ENCODE measurements at regions not wholly inside any gene's neighbourhood (a gene's known extent, or its start where the extent isn't known, plus 50 kb on each side); places are given as distances from the start of the nearest gene placed in this dataset.
A peak's percentile ranks its signal among the peaks of the same experiment; 100 is the strongest.
"Not testable (repeated sequence)": the region's sequence is repeated elsewhere in the genome, so short reads cannot be mapped to it uniquely, and the experiment has no call there.

DNA sequence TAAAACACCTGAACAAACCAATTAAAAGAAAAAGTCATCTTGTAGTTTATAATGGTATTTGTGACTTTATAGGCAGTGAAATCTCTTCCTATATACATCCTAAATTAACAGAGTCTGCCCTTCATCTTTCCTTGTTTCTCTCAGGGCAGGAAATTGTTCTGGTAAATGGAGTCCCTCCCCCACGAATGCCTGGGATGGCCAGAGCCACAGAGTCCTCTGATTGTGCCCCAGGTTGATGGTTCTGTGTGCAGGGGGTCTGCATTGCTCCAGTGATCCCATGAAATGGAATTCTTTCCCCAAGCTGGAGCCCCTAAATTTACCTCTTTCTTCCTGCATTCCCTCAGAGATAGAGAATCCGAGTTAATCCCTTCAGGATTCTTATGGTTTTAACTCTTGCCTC lies 155.5 kb downstream of the MTX2 start:
- DNase-seq (ENCODE audit: low read depth) = no peak

DNA sequence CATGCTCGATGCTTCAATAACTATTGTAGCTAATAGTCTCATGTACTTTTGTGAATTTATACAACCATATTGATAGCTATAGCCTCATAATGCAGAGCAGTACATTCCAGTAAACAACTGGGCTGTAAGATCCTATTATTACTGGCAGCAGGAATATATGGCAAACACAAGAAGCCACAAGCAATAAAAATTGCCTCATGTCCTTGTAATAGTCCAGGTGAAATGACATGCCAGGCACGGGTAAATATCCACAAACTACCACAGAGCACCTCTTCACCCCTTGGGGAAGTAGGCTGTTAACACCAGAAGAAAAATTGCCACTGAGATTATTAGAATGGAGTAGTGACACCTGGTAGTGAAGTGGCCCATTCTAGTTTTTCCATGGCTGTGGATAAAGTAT lies 158.3 kb downstream of the MTX2 start:
- DNase-seq (ENCODE audit: low read depth) = no peak

DNA sequence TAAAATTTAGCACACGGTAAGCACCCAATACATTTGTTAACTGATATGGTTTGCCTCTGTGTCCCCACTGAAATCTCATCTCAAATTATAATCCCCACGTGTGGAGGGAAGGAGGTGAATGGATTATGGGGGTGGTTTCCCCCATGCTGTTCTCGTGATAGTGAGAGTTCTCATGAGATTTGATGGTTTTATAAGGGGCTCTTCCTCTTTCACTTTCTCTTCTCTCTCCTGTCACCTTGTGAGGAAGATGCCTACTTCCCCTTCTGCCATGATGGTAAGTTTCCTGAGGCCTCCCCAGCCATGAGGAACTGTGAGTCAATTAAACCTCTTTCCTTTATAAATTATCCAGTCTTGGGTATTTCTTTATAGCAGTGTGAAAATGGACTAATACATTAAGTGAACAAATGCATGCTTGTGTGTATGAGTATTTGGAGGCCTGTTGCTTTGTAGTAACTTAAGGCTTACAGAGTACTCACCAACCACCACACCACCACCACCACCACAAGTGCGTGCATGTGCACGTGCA lies 159.8 kb downstream of the MTX2 start:
- DNase-seq (ENCODE audit: low read depth) = not testable (repeated sequence)

DNA sequence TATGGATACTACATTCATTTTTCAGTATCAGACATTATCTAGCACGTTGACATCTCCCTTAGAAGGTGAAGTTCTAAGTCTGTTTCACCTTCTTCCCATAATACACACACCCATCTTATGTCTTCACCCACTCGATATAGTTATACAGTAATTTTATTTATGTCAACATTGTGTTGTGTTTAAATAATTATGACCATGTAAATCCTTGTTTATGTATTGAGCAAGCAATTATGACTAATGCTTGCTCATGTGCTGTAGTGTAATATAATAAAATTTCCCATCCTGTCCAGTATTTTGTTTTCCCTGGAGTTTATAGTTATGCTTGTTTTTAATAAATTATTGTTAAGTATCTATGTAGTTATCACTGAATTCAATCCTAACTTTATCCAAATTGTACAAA lies 163.2 kb downstream of the MTX2 start:
- DNase-seq (ENCODE audit: low read depth) = no peak

DNA sequence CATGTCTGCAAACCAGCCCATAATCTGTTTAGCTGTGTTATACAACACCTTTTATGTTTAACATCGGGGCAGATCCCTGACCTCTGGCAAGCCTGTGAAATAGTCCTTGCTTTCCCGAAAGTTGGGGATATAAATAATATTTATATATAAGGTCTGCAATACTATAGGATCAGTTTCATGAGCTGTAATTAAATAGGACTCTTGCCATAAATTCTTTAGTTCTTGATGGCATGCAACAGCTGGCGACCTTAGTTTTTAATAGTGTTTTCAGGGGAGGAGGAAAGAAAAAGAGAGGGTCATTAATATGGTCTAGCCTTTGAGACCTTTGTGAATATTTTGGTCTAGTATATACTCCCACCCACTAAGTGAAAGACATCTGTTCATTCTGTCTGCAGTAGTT lies 166.5 kb downstream of the MTX2 start:
- DNase-seq (ENCODE audit: low read depth) = no peak

DNA sequence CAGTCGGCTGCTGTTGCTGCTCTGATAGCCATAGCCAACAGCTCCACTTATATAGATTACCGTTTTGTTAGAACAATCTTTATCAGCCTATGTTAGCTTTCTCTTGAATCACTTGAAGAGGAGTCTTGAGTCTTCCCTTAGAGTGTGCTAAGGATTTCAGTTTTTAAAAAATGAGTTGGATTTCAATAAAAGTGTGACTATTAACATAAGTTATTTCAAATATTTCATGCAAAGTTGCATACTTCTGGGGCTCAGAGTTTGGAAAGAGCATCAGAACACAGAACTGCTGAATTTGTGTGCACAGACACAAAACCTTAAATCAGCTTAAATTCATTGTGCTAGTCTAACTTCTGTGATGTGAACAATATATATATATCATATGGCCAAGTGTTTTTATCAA lies 174.7 kb downstream of the MTX2 start:
- DNase-seq (ENCODE audit: low read depth) = no peak

DNA sequence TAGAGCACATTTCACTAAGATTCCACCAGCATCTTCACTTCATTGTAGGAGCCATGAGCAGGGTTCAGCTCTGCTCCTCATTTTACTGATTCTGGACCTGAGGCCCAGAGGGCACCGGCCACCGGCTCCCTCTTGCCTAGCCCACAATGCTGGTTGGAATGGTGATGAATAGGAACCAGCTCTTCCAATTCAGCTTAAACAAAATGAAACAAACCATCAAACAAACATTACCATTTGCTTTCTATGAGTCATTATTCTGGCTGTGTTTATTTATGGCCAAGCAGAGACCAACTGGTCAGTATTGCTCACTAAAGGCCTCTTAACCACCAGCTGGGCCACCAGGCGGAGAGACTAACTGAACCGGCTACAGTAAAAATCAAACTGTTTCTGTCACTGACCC lies 176.7 kb downstream of the MTX2 start:
- DNase-seq (ENCODE audit: low read depth) = no peak

DNA sequence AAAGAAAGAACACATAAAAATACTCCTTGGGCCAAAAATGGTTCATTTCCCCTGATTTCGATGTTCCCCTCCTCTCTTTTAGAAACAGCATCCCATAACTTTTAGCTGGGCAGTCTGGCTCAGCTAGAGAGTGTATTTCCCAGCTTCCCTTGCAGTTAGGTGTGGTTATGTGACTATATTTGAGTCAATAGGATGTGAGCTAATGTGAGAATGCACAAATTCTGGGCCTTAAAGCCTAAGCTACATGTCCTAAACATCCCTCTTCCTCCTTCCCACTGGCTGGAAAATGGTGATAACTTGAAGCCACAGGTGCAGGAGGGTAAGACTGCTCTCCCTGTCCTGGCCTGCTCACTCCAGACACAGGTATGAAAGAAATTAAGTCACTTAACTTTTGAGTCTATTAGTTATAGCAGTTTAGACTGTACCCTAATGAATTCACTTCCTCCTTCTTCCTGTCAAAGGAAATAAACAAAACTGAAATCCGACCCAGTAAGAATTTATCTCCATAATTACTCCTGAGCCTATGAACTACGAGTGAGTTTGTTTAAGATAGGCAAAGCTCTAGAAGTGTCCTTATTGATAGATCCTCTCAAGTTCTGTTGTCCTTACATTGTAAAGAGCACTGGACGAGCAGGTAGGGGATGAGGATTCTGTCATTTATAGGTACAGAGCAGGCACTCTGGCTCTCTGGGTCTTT lies 177.6 kb downstream of the MTX2 start:
- DNase-seq (ENCODE audit: low read depth) = no peak

DNA sequence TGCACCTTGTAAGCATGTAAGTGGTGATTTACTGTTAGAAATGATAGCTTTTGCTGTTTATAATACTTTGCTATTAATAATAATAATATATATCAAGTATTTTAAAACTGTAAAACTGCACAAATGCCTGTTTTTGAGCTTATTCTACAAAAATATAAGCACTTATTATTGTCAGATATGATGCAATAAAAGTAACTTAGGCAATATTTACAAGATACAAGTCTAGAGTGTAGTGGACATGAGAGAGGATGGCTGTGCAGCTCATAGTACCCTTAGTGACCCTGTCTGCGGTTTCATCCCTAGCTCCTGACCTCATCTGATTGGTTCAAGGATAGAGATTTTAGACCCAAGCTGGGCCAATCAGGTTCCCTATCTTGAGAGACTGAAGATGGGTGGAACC lies 178.4 kb downstream of the MTX2 start:
- no peak for DNase-seq (ENCODE audit: low read depth)

DNA sequence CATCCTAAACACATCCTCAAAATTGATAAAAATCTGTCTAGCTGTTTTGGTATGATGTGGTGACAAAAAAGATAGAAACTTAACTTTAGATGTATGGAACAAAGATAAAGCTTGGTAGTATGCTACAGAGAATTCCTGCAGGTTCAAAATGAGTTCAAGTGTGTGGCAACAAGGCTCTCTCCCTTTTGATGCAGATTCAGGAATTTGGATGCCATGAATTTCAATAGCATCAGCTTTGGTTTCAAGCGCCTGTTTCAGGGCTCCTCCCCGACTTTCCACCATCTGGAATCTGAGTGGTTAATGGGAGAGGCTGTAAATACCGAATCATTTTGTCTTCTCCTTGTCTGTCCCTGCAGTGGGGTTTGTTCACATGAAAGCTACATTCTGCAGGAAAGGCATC lies 180.6 kb downstream of the MTX2 start:
- DNase-seq (ENCODE audit: low read depth) = no peak

DNA sequence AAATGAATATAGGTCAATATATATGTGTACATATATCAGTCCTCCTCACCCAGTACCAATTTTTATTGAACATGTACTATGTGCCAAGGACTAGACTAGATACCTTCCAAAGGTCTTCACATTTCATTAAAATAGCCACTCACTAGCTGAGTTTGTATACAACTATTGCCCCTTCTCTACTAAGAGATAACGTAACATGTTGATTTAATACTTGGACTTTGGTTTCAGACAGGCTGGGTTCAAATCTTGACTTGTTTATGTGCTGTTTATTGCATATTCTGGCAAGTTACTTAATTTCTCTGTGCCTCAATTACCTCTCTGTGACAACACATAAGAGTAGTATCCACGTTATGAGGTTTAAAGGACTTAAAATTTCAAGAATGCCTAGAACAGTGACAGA lies 184.5 kb downstream of the MTX2 start:
- no peak for DNase-seq (ENCODE audit: low read depth)

DNA sequence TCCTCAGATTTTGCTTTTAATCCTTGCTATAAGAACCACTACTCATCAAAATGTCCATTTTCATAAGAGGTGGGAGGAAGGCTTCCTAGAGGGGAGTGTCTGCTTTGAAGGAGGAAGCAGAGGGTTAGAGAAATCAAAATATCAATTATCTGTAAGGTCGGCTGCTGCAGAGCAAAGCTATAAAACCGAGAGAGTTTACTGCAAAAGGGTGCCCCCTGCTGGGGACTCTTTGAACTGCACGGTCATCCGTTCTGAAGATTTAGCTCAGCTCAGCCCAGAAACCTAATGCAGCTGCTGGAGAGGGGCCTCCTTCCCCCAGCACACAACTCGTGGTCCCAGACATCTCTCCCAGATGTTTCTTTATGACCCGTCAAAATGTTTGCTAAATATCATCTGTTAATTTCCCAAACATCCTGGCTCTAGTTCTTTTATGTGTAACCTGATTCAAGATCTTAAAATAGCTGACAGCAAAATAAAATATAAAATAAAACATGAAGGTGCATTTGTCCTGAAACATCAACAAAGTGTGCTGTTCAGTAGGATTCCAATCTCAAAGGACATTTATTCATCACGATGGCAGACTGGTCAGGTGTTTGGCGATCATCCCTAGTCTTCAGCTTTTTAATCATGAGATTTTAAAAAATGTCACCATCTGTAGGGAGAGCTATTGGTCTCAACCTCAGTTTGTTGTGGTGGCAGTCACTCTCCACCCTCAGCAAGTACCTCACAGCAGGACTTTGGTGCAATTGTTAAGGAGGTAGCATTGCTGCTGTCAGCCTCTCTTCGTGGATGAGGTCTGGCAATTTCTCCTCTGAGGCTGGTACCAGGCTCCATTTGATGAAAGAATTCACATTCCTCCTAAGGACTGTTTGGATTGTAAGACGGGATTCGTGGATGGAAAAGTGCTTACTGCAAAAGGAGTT lies 185.9 kb downstream of the MTX2 start:
- peak; percentile 85 for DNase-seq (ENCODE audit: low read depth)

DNA sequence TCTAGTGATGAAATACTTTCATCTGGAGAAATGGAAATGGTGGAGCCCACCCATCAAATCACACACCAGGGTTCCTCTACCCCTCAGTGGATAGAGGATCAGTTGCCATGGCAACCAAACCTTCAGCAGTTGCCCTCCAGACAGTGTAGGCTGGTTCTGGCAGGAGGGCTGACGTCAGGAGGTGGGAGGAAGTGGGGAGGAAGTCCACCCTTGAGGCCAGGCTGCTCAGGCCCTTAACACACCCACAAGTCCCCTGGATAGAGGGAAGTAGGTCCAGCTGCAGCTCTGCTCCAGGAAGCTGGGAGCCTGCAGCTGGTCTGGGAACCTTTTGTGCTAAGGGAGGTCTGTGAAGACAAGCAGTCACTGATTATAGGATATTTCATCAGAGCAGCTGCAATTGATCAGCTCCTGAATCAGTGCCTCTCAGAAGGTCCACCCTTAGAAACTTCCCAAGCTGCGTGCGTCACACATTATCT lies 186.6 kb downstream of the MTX2 start:
- DNase-seq (ENCODE audit: low read depth) = peak; percentile 94

DNA sequence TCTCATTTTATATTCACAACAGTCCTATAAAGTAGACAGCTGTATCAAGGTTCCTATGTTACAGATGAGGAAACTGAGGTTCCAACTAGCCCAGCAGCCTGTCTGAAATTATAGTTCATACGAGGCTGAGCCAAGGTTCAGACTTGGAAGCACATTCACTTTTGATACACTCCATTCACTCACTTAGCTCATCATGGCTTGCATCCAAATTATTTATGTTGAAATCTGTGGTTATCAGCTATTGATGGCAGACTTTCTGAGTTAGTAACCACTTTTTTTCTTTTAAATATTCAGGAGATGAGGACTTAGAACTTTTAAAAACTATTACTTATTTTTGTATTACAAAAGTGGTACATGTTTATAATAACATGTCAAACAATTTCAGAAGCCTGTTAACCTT lies 188.2 kb downstream of the MTX2 start:
- DNase-seq (ENCODE audit: low read depth) = no peak

DNA sequence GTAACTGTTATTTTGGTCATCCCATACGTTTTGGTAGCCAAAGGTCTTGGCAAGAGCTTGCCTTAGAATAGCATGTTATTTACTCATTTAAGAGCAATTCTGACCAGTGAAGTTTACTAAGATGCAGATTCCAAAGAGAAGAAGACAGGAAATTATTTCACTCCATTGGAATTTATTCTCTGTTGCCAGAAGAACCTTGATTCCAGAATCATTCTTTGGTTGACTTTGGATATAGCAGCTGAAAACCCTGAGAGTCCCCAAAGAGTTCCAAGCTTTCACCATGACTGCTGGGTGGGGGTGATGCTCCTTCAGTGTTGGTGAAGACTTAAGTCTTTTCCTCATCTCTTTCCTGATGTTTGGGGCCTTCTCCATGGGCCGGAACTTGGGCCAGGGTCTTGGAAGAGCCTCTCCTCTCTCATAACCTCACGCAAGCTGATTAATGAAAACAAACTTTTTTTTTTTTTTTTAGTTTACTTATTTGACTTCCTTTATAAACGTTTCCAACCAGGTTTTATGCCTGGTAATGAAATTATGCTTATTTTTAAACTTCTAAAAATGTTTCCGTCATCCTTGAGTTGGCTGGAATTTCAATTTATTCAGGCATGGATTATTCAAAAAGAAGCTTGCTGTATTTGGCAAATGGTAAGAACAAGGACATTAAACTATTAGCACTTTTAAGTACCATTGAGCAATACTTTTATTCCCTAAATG lies 192.0 kb downstream of the MTX2 start:
- no peak for DNase-seq (ENCODE audit: low read depth)

DNA sequence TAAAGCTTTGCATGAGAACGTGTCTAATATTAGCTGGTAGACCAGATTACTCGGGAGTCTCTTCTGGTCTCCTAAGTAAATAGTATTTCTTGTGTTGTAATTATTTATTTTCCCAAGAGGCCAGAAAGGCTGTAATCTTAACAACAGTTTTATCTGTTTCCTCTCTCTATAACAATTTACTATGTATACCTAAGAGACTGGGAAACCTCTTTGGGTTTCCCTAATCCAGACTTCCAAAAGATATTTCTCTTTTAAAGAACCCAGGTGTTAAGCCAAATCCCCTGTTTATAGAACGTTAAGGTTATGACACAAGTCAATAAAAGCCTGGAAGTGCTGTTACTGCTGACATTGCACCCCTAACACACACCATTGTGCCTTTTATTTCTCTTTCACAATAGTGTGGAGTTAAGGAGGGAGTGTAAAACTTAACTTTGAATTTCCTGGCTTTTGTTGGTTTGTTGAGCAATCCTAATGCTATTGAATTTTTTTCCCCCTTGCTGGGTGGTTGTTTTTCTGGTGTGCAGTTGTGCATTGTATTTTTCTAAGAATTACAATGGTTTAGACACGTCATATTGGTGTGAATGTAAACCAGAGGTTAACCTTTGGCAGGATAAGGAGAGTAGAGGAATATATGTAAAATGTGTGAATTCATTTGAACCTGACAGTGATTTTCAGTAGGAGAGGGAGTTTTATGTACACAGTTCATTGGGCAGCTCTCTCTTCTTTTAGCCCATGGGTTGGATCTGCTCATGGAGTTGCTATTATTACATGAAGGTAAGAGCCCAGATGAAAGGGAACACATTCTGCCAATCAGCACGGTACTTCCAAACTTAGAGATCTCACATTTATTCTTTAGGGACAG lies 192.8 kb downstream of the MTX2 start:
- DNase-seq (ENCODE audit: low read depth) = no peak

DNA sequence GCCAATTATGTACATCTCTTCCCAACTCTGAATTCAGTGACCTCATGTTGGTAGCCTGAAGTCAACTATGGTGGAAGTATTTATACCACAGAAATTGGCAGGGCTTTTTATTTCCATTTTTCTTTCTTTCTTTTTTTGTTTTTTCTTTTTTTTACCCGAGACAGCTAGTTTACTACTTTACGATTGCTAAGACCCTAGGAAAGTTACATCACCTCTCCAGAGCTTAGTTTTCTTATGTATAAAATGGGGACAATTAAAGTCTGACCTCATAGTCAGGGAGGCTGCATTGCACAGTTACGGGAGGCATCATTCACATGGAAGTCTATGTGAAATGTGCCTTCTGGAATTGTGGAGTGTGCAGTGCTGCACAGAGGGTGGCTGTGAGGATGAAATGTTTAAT lies 194.3 kb downstream of the MTX2 start:
- no peak for DNase-seq (ENCODE audit: low read depth)

DNA sequence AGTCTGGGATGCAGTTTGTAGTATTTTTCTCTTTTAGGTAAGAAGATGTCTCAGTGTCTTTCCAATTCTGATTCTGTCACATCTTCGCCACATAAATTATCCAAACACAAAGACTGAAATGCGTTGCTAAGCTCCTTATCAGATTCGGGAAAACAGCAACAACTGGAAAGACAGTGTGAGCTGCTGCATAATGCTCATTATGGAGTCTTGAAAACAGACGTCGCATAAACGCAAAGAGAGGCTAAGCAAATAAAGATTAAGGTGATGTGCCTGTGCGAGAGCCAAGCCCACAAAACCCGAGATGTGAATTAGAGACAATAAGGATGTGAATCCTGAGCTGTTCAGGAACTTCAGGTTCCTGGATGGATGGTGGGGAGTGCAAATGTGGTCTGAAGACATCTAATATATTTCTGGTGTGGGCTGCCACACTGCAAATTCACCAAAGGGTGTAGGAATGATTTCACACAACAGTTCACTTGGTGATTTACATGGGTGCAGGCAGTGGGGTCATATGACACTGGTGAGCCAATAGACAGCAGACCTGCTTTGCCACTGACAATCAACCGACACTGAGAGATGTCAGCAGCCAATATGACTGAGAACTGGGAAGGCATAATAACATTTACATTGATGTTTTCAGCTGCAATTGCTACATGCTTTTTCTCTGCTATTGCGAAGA lies 195.8 kb downstream of the MTX2 start:
- DNase-seq (ENCODE audit: low read depth) = no peak

DNA sequence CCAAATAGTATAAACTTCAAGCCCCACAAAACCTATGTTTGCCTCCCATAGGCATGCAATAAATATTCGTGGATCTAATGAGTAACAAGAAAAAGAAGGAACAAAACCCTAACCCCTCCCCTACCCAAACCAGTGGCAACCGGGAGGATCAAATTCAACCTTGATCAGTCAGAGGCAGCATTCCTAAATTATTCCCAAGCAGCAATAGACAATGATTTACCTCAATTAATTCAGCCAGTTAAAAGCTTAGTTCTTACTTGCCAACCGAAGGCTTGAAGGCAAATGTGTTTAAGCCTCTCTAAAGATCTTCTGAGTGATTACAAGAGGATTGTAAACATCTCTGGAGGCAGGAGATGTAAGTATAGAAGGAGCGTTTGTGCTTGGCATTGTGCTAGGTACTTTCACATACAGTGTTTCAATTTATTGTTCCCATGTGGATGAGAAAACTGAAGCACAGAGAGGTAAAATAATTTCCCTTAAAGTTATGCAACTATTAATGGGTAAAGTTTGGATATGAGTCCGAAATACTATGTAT lies 197.7 kb downstream of the MTX2 start:
- no peak for DNase-seq (ENCODE audit: low read depth)

DNA sequence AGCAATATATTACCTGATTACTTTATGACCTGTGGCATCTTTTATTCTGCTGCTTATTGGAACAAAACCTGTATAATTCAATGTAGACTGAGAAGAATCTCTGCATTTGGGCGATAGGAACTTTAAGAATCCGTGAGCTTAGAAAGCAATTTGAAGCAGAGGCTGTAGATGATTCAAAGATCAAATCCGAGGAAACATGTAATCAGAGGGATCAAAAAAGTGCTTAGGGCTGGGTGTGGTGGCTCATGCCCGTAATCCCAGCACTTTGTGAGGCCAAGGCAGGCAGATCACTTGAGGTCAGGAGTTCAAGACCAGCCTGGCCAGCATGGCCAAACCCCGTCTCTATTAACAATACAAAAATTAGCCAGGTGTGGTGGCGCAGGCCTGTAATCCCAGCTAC lies 198.4 kb downstream of the MTX2 start:
- no peak for DNase-seq (ENCODE audit: low read depth)
